ENCODE measurements at regions not wholly inside any gene's neighbourhood (a gene's known extent, or its start where the extent isn't known, plus 50 kb on each side); places are given as distances from the start of the nearest gene placed in this dataset.

GRCh38 chr1:177890479-177890878, 79.4 kb downstream of the SEC16B start:
- no peaks in the 10 kb centered on the region for H3K36me3 ChIP-seq (replicated peaks in 1 of 2; ENCODE audit: control insufficient read depth in 1 of 2, insufficient read depth in 2 of 2, low read length in 2 of 2)
- peaks cover 21% of the 10 kb centered on the region for H3K9me3 ChIP-seq (ENCODE audit: low read length)
- H4K20me1 ChIP-seq (ENCODE audit: insufficient read depth, low read length) = no peaks in the 10 kb centered on the region
- 0% methylated on average over 1 of the region's 1 CpG for WGBS (ENCODE audit: low lambda C conversion rate)
- no peak overlapping the region for H3K4me3 ChIP-seq (replicated peaks in 1 of 3; ENCODE audit: insufficient read depth in 1 of 3, low read depth in 2 of 3, low read length in 3 of 3)
- ChIA-PET POLR2A (no interaction called here), CTCF (ENCODE audit: low intra/inter-chr PET ratio, low total read pairs) (no interaction called here)
- in situ Hi-C loops (cut with HindIII; ENCODE audit: extremely low pct_ligation_motif_present, low pct_unique_long_range_greater_than_20kb) (no loop called here), intact Hi-C loops (cut with micrococcal nuclease; ENCODE audit: unreplicated experiment) (no loop called here)
- DNase-seq (ENCODE audit: low spot score) (no peak), FAIRE-seq (no peak), ATAC-seq (no peak)
- H3K27me3 ChIP-seq (ENCODE audit: control insufficient read depth in 1 of 2, insufficient read depth in 2 of 2, low read length in 2 of 2) = no peaks in the 10 kb centered on the region
- no peak for TF ChIP-seq MEF2D (CRISPR knock-in tag; IDR thresholded peaks at IDR 0.05)
- no peak overlapping the region for H3K27ac ChIP-seq (ENCODE audit: extremely low read length, insufficient read depth, low read length)
- BruUV-seq (replicated peaks) = no TSS peak
- no peaks in the 10 kb centered on the region for H3K79me2 ChIP-seq (ENCODE audit: insufficient read depth, low read length)
- no peak overlapping the region for H3K4me2 ChIP-seq (ENCODE audit: low read depth, low read length)
- H3K4me1 ChIP-seq (ENCODE audit: insufficient read depth, low read length) = no peaks in the 10 kb centered on the region
- H2AFZ ChIP-seq (ENCODE audit: low read length) = no peak overlapping the region
- no peak overlapping the region for H3K9ac ChIP-seq (ENCODE audit: insufficient read depth, low read depth, low read length)

GRCh38 chr1:177884479-177885021, 85.3 kb downstream of the SEC16B start:
- TF ChIP-seq GFI1 (CRISPR knock-in tag; IDR thresholded peaks at IDR 0.05; ENCODE audit: borderline replicate concordance) (no peak), CEBPB (IDR thresholded peaks at IDR 0.05; ENCODE audit: borderline replicate concordance, low read depth, low read length) (peak; percentile 36; the same call in 1 of the 2 replicates), ATF7 (IDR thresholded peaks at IDR 0.05) (peak; percentile 27; the same call in 1 of the 2 replicates), ATF7 (CRISPR knock-in tag; IDR thresholded peaks at IDR 0.05) (no peak), AHR (CRISPR knock-in tag; IDR thresholded peaks at IDR 0.05) (no peak)
- Histone ChIP-seq H2AFZ (ENCODE audit: low read length) (no peak overlapping the region), H3K36me3 (replicated peaks in 1 of 2; ENCODE audit: control insufficient read depth in 1 of 2, insufficient read depth in 2 of 2, low read length in 2 of 2) (no peaks in the 10 kb centered on the region), H3K27me3 (ENCODE audit: control insufficient read depth in 1 of 2, insufficient read depth in 2 of 2, low read length in 2 of 2) (peaks cover 0 to 8% of the 10 kb centered on the region in 2 experiments; a peak in 1 of 5 replicates), H4K20me1 (ENCODE audit: insufficient read depth, low read length) (no peaks in the 10 kb centered on the region), H3K4me1 (ENCODE audit: insufficient read depth, low read length) (no peaks in the 10 kb centered on the region), H3K9me3 (ENCODE audit: low read length) (no peaks in the 10 kb centered on the region), H3K4me2 (ENCODE audit: low read depth, low read length) (no peak overlapping the region), H3K4me3 (replicated peaks in 1 of 3; ENCODE audit: insufficient read depth in 1 of 3, low read depth in 2 of 3, low read length in 3 of 3) (no peak overlapping the region), H3K9ac (ENCODE audit: insufficient read depth, low read depth, low read length) (no peak overlapping the region), H3K27ac (ENCODE audit: extremely low read length, insufficient read depth, low read length) (no peak overlapping the region), H3K79me2 (ENCODE audit: insufficient read depth, low read length) (no peaks in the 10 kb centered on the region)
- in situ Hi-C loops (cut with HindIII; ENCODE audit: extremely low pct_ligation_motif_present, low pct_unique_long_range_greater_than_20kb) (no loop called here), intact Hi-C loops (cut with micrococcal nuclease; ENCODE audit: unreplicated experiment) (no loop called here)
- BruUV-seq (replicated peaks) = no TSS peak
- ATAC-seq = no peak
- CTCF ChIA-PET (ENCODE audit: low intra/inter-chr PET ratio, low total read pairs) = no interaction called here
- POLR2A ChIA-PET = no interaction called here
- no peak for DNase-seq (ENCODE audit: low spot score)
- FAIRE-seq = no peak

Measured in HepG2 (cell line).